Lung (tissue), 11 donors: ENCODE measurements at regions not wholly inside any gene's neighbourhood (a gene's known extent, or its start where the extent isn't known, plus 50 kb on each side); places are given as distances from the start of the nearest gene placed in this dataset.
"Not testable (repeated sequence)": the region's sequence is repeated elsewhere in the genome, so short reads cannot be mapped to it uniquely, and the experiment has no call there.

Experiments
- ATAC-seq: fragments of 200-7000 bp; cut with Tn5 transposase; one replicate; pipeline ENCODE4 v1.9.1; 2020; ENCODE audit warnings: moderate number of reproducible peaks; ENCODE audit not compliant: insufficient read depth, low FRiP score
- DNase-seq, 3 donors: peaks; one replicate each; pipeline ENCODE4 v3.0.0-alpha.2; 2013 to 2017
- H3K27ac ChIP-seq, 2 donors: one replicate each; pipeline ENCODE4 v1.5.1; 2013; ENCODE audit warnings: mild to moderate bottlenecking in 2 of 2, moderate library complexity in 2 of 2, control low read depth in 1 of 2, inconsistent platforms in 1 of 2, low read depth in 1 of 2, low read length in 1 of 2
- H3K27me3 ChIP-seq, 3 donors: one replicate each; pipeline ENCODE4 v1.5.1; 2013; ENCODE audit warnings: low read length in 2 of 3; ENCODE audit not compliant: control insufficient read depth in 3 of 3, insufficient read depth in 3 of 3
- H3K36me3 ChIP-seq, 4 donors: one replicate each; pipeline ENCODE4 v1.5.1; 2013; ENCODE audit warnings: low read length in 4 of 4, mild to moderate bottlenecking in 1 of 4, moderate library complexity in 1 of 4; ENCODE audit not compliant: control insufficient read depth in 4 of 4, insufficient read depth in 4 of 4
- H3K4me1 ChIP-seq, 5 donors: one replicate each; pipeline ENCODE4 v1.5.1; 2013; ENCODE audit warnings: low read length in 5 of 5, mild to moderate bottlenecking in 2 of 5, moderate library complexity in 1 of 5; ENCODE audit not compliant: control insufficient read depth in 5 of 5, insufficient read depth in 5 of 5
- H3K4me3 ChIP-seq: one replicate; pipeline ENCODE4 v1.5.1; 2013; ENCODE audit warnings: mild to moderate bottlenecking, control low read depth, moderate library complexity
- H3K9ac ChIP-seq, 2 donors: one replicate each; pipeline ENCODE4 v1.5.1; 2013; ENCODE audit warnings: low read length in 2 of 2, control low read depth in 1 of 2; ENCODE audit not compliant: insufficient read depth in 1 of 2
- H3K9me3 ChIP-seq, 4 donors: one replicate each; pipeline ENCODE4 v1.5.1; 2013; ENCODE audit warnings: low read length in 3 of 4, mild to moderate bottlenecking in 1 of 4, moderate library complexity in 1 of 4; ENCODE audit not compliant: control insufficient read depth in 4 of 4, insufficient read depth in 3 of 4
- CTCF ChIP-seq: IDR thresholded peaks from 2 replicates; pipeline ENCODE4 v1.5.1; 2012; ENCODE audit warnings: mild to moderate bottlenecking; ENCODE audit errors: control extremely low read depth, extremely low read depth
- WGBS, 2 donors: extraction: QIAGEN DNeasy Blood & Tissue Kit; methylation state at CpG; one replicate each; pipeline ENCODE4 v1.1.7; 2013; 5-methylcytosine and 5-hydroxymethylcytosine counted together
- donor health status: control.
- donor health status: control.
- donor health status: Bipolar disorder and iron deficiency.
- donor health status: healthy.
- donor health status: DM: yes; HTN: yes; CAD: no.

DNA sequence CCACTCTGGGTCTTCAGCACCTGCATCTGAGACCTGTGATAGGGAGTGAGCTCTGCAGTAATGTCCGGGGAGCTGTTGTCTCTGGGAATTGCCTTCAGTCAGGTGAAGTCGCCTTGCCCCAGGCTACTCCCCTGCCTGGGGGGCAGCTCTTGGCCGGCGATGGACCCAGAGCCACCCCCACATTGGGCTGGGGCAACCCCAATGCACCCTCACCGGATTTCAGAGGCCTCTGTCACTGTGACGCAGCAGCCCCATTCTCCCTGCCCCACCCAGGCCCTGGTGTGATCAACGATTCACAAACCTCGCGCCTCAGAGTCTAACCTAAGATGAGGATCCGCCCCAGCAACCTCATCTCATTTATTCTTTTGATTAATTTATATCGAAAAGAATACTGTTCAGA is 303.6 kb downstream of the NDUFA10 start:
- no peak for ATAC-seq
- Histone ChIP-seq H3K4me3 (no peak overlapping the region), H3K27me3 (peaks cover 0 to 4% (median 0%) of the 10 kb centered on the region in 3 donors), H3K27ac (no peak overlapping the region), H3K9ac (no peak overlapping the region), H3K9me3 (peaks cover 0 to 1% (median 0%) of the 10 kb centered on the region in 4 donors), H3K36me3 (peaks cover 0 to 2% (median 0%) of the 10 kb centered on the region in 4 donors), H3K4me1 (peaks cover 0 to 11% (median 10%) of the 10 kb centered on the region in 5 donors)
- TF ChIP-seq CTCF, result no peak
- 84 to 97% methylated on average over 10 to 11 of the region's 11 CpGs for WGBS, 2 donors
- no peak for DNase-seq

DNA sequence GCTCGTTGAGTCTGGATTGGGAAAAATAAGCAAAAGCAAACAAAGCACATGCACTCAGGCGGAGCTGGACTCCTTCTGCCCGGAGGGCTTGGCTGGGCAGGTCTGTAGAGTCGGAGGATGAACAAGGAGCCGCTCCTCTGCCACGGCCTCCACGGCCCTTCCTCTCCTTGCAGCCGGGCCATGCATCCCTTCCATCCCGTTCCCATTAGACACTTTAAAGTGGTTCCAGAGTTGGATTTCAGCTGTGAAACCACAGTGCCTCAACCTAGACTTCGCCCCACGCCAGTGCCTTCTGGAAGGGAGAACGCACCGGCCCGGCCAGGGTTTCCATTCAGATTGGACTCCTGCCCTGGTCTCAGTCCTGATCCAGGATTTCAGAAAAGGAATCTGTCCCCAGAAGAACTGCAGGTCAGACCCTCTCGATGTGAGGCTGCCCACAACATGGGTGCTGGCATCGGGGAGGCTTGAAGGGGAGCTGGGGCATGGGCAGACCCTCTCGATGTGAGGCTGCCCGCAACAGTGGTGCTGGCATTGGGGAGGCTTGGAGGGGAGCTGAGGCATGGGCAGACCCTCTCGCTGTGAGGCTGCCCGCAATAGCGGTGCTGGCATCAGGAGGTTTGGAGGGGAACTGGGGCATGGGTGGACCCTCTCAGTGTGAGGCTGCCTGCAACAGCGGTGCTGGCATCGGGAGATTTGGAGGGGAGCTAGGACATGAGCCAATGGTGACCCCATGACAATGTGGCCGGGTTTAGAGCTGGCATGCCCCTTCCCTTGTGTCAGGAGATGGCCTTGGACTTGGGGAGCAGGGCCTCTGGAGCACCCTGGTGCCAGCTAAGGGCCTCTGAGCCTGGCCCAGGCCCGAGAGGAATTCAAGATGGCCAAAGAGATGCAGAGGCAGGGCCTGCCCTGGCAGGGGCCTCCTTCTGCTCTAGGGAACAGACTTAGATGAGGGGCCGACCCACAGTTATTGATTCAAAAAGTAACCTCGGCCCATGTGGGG is 304.5 kb downstream of the NDUFA10 start:
- Histone ChIP-seq H3K4me3 (no peak overlapping the region), H3K27ac (no peak overlapping the region), H3K27me3 (peaks cover 0 to 4% (median 0%) of the 10 kb centered on the region in 3 donors), H3K9me3 (peaks cover 0 to 1% (median 0%) of the 10 kb centered on the region in 4 donors), H3K36me3 (peaks cover 0 to 2% (median 0%) of the 10 kb centered on the region in 4 donors), H3K9ac (no peak overlapping the region), H3K4me1 (peaks cover 0 to 16% (median 13%) of the 10 kb centered on the region in 5 donors)
- no peak for ATAC-seq
- no peak for DNase-seq
- TF ChIP-seq CTCF, result no peak
- WGBS, 2 donors, result 89 to 95% methylated on average over 27 of the region's 27 CpGs

DNA sequence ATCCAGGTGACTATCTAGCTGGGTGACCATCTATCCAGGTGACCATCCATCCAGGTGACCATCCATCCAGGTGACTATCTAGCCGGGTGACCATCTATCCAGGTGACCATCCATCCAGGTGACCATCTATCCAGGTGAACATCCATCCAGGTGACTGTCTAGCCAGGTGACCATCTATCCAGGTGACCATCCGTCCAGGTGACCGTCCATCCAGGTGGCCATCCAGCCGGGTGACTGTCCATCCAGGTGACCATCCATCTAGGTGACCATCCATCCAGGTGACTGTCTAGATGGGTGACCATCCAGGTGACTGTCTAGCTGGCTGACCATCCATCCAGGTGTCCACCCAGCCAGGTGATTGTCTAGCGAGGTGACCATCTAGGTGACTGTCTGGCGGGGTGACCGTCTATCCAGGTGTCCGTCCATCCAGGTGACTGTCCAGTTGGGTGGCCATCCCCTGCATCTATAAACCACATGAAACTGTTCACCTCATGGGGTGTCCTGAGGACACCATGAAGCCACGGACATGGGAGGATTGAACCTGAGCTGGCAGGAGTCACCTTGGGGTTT is 305.3 kb downstream of the NDUFA10 start:
- Histone ChIP-seq H3K27me3 (peaks cover 0 to 4% (median 0%) of the 10 kb centered on the region in 3 donors), H3K36me3 (peaks cover 0 to 2% (median 0%) of the 10 kb centered on the region in 4 donors), H3K9ac (no peak overlapping the region), H3K27ac (no peak overlapping the region), H3K4me1 (peaks cover 0 to 16% (median 13%) of the 10 kb centered on the region in 5 donors), H3K4me3 (no peak overlapping the region), H3K9me3 (peaks cover 0 to 7% (median 0%) of the 10 kb centered on the region in 4 donors)
- WGBS, 2 donors, result 94 to 96% methylated on average over 9 of the region's 9 CpGs
- DNase-seq, result no peak
- no peak for TF ChIP-seq CTCF
- no peak for ATAC-seq

DNA sequence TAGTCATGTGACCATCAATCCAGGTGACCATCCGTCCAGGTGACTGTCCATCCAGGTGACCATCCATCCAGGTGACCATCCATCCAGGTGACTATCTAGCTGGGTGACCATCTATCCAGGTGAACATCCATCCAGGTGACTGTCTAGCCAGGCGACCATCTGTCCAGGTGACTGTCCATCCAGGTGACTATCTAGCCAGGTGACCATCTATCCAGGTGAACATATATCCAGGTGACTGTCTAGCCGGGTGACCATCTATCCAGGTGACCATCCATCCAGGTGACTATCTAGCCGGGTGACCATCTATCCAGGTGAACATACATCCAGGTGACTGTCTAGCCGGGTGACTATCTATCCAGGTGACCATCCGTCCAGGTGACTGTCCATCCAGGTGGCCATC is 306.2 kb downstream of the NDUFA10 start:
- not testable (repeated sequence) for H3K36me3 ChIP-seq, H3K9ac ChIP-seq, H3K27ac ChIP-seq, H3K4me3 ChIP-seq, ATAC-seq, H3K27me3 ChIP-seq, DNase-seq
- Histone ChIP-seq H3K9me3 (peaks cover 0 to 10% (median 0%) of the 10 kb centered on the region in 4 donors), H3K4me1 (peaks cover 0 to 16% (median 12%) of the 10 kb centered on the region in 5 donors)
- 94% methylated on average over 6 of the region's 6 CpGs for WGBS, 2 donors
